HepG2 (cell line): ENCODE measurements at regions not wholly inside any gene's neighbourhood (a gene's known extent, or its start where the extent isn't known, plus 50 kb on each side); places are given as distances from the start of the nearest gene placed in this dataset.

Experiments used
- CBX1 ChIP-seq: IDR thresholded peaks from one replicate; pipeline ENCODE4 v1.6.1; 2016; ENCODE audit warnings: antibody characterized with exemption, low read depth
- CHD2 ChIP-seq: IDR thresholded peaks from 2 replicates; pipeline ENCODE4 v1.6.1; 2011; ENCODE audit warnings: low read depth, low read length, improper control_type of control experiment
- HNRNPK ChIP-seq: fragments of 200-400 bp; formaldehyde crosslinking; IDR thresholded peaks from 2 replicates; pipeline ENCODE4 v1.6.1; 2018; ENCODE audit warnings: low read length, low read depth, moderate library complexity, mild to moderate bottlenecking; ENCODE audit not compliant: poor library complexity, severe bottlenecking
- ISL2 ChIP-seq: sonication (generic); formaldehyde crosslinking; IDR thresholded peaks from 2 replicates; pipeline ENCODE4 v1.5.0; 2020; ENCODE audit warnings: missing genetic modification reagents
- MAZ ChIP-seq, 2 experiments: sonication (generic) in 1 of 2; formaldehyde crosslinking in 1 of 2; IDR thresholded peaks; 2 replicates each; pipeline versions ENCODE4 v1.5.0 to v1.6.1; 2012 to 2020; ENCODE audit warnings: low read depth in 2 of 2, mild to moderate bottlenecking in 2 of 2, borderline replicate concordance in 1 of 2, improper control_type of control experiment in 1 of 2, low read length in 1 of 2, missing genetic modification reagents in 1 of 2, moderate library complexity in 1 of 2
- NFE2L1 ChIP-seq: sonication (generic); formaldehyde crosslinking; IDR thresholded peaks from 2 replicates; pipeline ENCODE4 v1.4.0; 2020; ENCODE audit warnings: missing genetic modification reagents, mild to moderate bottlenecking, borderline replicate concordance
- NFKB2 ChIP-seq: sonication (generic); formaldehyde crosslinking; IDR thresholded peaks from 2 replicates; pipeline ENCODE4 v1.4.0; 2020; ENCODE audit warnings: missing genetic modification reagents, borderline replicate concordance
- NR2F1 ChIP-seq, 2 experiments: fragments of 450-650 bp in 1 of 2; formaldehyde crosslinking in 1 of 2; IDR thresholded peaks; 2 replicates each; pipeline versions ENCODE4 v1.5.0 to v1.6.1; 2016 to 2020; ENCODE audit warnings: mild to moderate bottlenecking in 1 of 2, missing compliant biosample characterization in 1 of 2, missing genetic modification reagents in 1 of 2, moderate library complexity in 1 of 2
- PAWR ChIP-seq: sonication (generic); formaldehyde crosslinking; IDR thresholded peaks from 2 replicates; pipeline ENCODE4 v1.4.0; 2020; ENCODE audit warnings: missing genetic modification reagents, mild to moderate bottlenecking, borderline replicate concordance
- SMAD3 ChIP-seq: sonication (generic); formaldehyde crosslinking; IDR thresholded peaks from 2 replicates; pipeline ENCODE4 v1.4.0; 2020; ENCODE audit warnings: missing genetic modification reagents
- ZBTB4 ChIP-seq: sonication (generic); formaldehyde crosslinking; IDR thresholded peaks from 2 replicates; pipeline ENCODE4 v1.4.0; 2020; ENCODE audit warnings: missing genetic modification reagents, mild to moderate bottlenecking, borderline replicate concordance
- ZMYM4 ChIP-seq: sonication (generic); formaldehyde crosslinking; IDR thresholded peaks from 2 replicates; pipeline ENCODE4 v1.8.1; 2023; ENCODE audit warnings: mild to moderate bottlenecking, missing genetic modification reagents
- ZNF740 ChIP-seq: sonication (generic); formaldehyde crosslinking; IDR thresholded peaks from 2 replicates; pipeline ENCODE4 v1.4.0; 2020; ENCODE audit warnings: missing genetic modification reagents
- TF ChIP-seq, protein P1 (sequence below): sonication (generic); formaldehyde crosslinking; IDR thresholded peaks from one replicate; pipeline ENCODE4 v1.5.1; 2020; ENCODE audit warnings: mild to moderate bottlenecking, missing genetic modification reagents; ENCODE audit errors: not compliant biosample characterization
- TF ChIP-seq, protein P2 (sequence below): IDR thresholded peaks from 2 replicates; pipeline ENCODE4 v1.6.1; 2016; ENCODE audit warnings: low read depth, control low read depth

- TF ChIP-seq, protein P1, sequence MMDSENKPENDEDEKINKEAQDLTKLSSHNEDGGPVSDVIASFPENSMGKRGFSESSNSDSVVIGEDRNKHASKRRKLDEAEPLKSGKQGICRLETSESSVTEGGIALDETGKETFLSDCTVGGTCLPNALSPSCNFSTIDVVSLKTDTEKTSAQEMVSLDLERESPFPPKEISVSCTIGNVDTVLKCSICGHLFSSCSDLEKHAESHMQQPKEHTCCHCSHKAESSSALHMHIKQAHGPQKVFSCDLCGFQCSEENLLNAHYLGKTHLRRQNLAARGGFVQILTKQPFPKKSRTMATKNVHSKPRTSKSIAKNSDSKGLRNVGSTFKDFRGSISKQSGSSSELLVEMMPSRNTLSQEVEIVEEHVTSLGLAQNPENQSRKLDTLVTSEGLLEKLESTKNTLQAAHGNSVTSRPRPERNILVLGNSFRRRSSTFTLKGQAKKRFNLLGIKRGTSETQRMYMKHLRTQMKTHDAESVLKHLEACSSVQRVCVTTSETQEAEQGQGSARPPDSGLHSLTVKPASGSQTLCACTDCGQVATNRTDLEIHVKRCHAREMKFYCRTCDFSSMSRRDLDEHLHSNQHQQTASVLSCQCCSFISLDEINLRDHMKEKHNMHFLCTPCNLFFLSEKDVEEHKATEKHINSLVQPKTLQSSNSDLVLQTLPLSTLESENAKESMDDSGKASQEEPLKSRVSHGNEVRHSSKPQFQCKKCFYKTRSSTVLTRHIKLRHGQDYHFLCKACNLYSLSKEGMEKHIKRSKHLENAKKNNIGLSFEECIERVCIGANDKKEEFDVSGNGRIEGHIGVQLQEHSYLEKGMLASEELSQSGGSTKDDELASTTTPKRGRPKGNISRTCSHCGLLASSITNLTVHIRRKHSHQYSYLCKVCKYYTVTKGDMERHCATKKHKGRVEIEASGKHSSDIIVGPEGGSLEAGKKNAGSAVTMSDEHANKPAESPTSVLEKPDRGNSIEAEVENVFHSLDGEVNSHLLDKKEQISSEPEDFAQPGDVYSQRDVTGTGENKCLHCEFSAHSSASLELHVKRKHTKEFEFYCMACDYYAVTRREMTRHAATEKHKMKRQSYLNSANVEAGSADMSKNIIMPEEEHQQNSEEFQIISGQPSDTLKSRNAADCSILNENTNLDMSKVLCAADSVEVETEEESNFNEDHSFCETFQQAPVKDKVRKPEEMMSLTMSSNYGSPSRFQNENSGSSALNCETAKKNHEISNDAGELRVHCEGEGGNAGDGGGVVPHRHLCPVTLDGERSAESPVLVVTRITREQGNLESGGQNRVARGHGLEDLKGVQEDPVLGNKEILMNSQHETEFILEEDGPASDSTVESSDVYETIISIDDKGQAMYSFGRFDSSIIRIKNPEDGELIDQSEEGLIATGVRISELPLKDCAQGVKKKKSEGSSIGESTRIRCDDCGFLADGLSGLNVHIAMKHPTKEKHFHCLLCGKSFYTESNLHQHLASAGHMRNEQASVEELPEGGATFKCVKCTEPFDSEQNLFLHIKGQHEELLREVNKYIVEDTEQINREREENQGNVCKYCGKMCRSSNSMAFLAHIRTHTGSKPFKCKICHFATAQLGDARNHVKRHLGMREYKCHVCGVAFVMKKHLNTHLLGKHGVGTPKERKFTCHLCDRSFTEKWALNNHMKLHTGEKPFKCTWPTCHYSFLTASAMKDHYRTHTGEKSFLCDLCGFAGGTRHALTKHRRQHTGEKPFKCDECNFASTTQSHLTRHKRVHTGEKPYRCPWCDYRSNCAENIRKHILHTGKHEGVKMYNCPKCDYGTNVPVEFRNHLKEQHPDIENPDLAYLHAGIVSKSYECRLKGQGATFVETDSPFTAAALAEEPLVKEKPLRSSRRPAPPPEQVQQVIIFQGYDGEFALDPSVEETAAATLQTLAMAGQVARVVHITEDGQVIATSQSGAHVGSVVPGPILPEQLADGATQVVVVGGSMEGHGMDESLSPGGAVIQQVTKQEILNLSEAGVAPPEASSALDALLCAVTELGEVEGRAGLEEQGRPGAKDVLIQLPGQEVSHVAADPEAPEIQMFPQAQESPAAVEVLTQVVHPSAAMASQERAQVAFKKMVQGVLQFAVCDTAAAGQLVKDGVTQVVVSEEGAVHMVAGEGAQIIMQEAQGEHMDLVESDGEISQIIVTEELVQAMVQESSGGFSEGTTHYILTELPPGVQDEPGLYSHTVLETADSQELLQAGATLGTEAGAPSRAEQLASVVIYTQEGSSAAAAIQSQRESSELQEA, result no peak
- no peak for TF ChIP-seq ZNF740 (CRISPR knock-in tag)
- TF ChIP-seq, protein P2, sequence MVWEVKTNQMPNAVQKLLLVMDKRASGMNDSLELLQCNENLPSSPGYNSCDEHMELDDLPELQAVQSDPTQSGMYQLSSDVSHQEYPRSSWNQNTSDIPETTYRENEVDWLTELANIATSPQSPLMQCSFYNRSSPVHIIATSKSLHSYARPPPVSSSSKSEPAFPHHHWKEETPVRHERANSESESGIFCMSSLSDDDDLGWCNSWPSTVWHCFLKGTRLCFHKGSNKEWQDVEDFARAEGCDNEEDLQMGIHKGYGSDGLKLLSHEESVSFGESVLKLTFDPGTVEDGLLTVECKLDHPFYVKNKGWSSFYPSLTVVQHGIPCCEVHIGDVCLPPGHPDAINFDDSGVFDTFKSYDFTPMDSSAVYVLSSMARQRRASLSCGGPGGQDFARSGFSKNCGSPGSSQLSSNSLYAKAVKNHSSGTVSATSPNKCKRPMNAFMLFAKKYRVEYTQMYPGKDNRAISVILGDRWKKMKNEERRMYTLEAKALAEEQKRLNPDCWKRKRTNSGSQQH (CRISPR knock-in tag), result no peak
- no peak for TF ChIP-seq ZBTB4
- TF ChIP-seq ISL2 (CRISPR knock-in tag), result no peak
- peak; percentile 11 to 18; a peak in 1 of 4 replicates for TF ChIP-seq NR2F1 (CRISPR knock-in tag; IDR thresholded peaks at IDR 0.05)
- TF ChIP-seq CBX1, result no peak
- no peak for TF ChIP-seq NFE2L1 (CRISPR knock-in tag)
- no peak for TF ChIP-seq HNRNPK
- TF ChIP-seq ZMYM4 (CRISPR knock-in tag), result no peak
- peak; percentile 83; the same call in 1 of the 2 replicates for TF ChIP-seq SMAD3
- no peak for TF ChIP-seq PAWR (CRISPR knock-in tag)
- TF ChIP-seq CHD2, result no peak
- 0 out of 2 replicates have a peak, but pooled peaks have one; percentile 34 for TF ChIP-seq MAZ (IDR thresholded peaks at IDR 0.05; ENCODE audit: borderline replicate concordance, low read depth, low read length)
- TF ChIP-seq MAZ (CRISPR knock-in tag; IDR thresholded peaks at IDR 0.05; ENCODE audit: low read depth), result no peak
- TF ChIP-seq NFKB2 (CRISPR knock-in tag), result no peak
Measured at GRCh38 chr14:36070031-36070719, 106.3 kb downstream of the PTCSC3 start (continued).
